GM12878 (cell line): ENCODE measurements at regions not wholly inside any gene's neighbourhood (a gene's known extent, or its start where the extent isn't known, plus 50 kb on each side); places are given as distances from the start of the nearest gene placed in this dataset.

ENCODE experiments used
- ATAC-seq: fragments of 200-7000 bp; cut with Tn5 transposase; 3 replicates; pipeline ENCODE4 v1.9.1; 2020; ENCODE audit warnings: mild to moderate bottlenecking, moderate library complexity
- BruUV-seq: library from RNA; stranded (reverse); fragments of 400-500 nt; replicated peaks from 2 replicates; lab custom pipeline; 2021; lab: Mats Ljungman, UMichigan
- CTCF ChIA-PET: fragments of 300-600 bp; sonication (Branson Sonifier 250); formaldehyde crosslinking; extraction: SDS; loops from one replicate; lab custom pipeline; 2021; ENCODE audit warnings: inconsistent platforms; lab: Yijun Ruan, JAX
- POLR2A ChIA-PET: fragments of 350-600 bp; formaldehyde crosslinking; extraction: SDS; loops from one replicate; lab custom pipeline; 2021; ENCODE audit warnings: inconsistent platforms; lab: Charles Lee
- RAD21 ChIA-PET: fragments of 300-600 bp; sonication (Branson Sonifier 250); formaldehyde crosslinking; loops from one replicate; lab custom pipeline; 2023; ENCODE audit warnings: antibody characterized with exemption; ENCODE audit not compliant: unreplicated experiment; lab: Charles Lee
- SMC1A ChIA-PET: fragments of 300-600 bp; sonication (Branson Sonifier 250); formaldehyde crosslinking; loops from one replicate; lab custom pipeline; 2023; ENCODE audit not compliant: unreplicated experiment, uncharacterized antibody; lab: Charles Lee
- DNase-seq: peaks from one replicate; pipeline ENCODE4 v3.0.0-alpha.2; 2011; ENCODE audit warnings: low read depth, low spot score
- FAIRE-seq: peaks from 3 replicates; lab custom pipeline; 2011; peaks lifted over from hg19 to GRCh38; lab: Jason Lieb, UNC
- H2AFZ ChIP-seq: 2 replicates; pipeline ENCODE4 v1.6.0; 2011; ENCODE audit warnings: low read depth, low read length, control low read depth; ENCODE audit not compliant: control insufficient read depth
- H3K27ac ChIP-seq: 2 replicates; pipeline ENCODE4 v1.5.1; 2011; ENCODE audit warnings: control low read depth; ENCODE audit not compliant: control insufficient read depth, insufficient read depth
- H3K27me3 ChIP-seq, 2 experiments: replicated peaks in 1 of 2; 2 replicates each; pipeline versions ENCODE4 v1.6.0 to v1.6.1; 2011; ENCODE audit warnings: low read length in 1 of 2; ENCODE audit not compliant: control insufficient read depth in 2 of 2, insufficient read depth in 2 of 2
- H3K36me3 ChIP-seq, 2 experiments: 2 replicates each; pipeline ENCODE4 v1.5.1; 2011; ENCODE audit warnings: low read length in 1 of 2; ENCODE audit not compliant: control insufficient read depth in 2 of 2, insufficient read depth in 2 of 2
- H3K4me1 ChIP-seq: 2 replicates; pipeline ENCODE4 v1.6.1; 2011; ENCODE audit warnings: mild to moderate bottlenecking, low read length, moderate library complexity, mixed read lengths; ENCODE audit not compliant: control insufficient read depth, insufficient read depth
- H3K4me2 ChIP-seq: 2 replicates; pipeline ENCODE4 v1.6.0; 2011; ENCODE audit warnings: control low read depth; ENCODE audit not compliant: control insufficient read depth, insufficient read depth
- H3K4me3 ChIP-seq: fragments of 200-600 bp; sonication (generic); 2 replicates; pipeline ENCODE4 v1.5.1; 2016
- H3K79me2 ChIP-seq: 2 replicates; pipeline ENCODE4 v1.6.0; 2011; ENCODE audit warnings: low read length; ENCODE audit not compliant: control insufficient read depth, insufficient read depth
- H3K9ac ChIP-seq: 2 replicates; pipeline ENCODE4 v1.8.0; 2011; ENCODE audit warnings: low read length, control low read depth, mixed read lengths; ENCODE audit not compliant: control insufficient read depth, insufficient read depth
- H3K9me3 ChIP-seq: replicated peaks from 3 replicates; pipeline ENCODE4 v1.5.1; 2011; ENCODE audit warnings: mild to moderate bottlenecking, low read length; ENCODE audit not compliant: control insufficient read depth, insufficient read depth
- H4K20me1 ChIP-seq: 2 replicates; pipeline ENCODE4 v1.6.0; 2011; ENCODE audit not compliant: control insufficient read depth, insufficient read depth
- BHLHE40 ChIP-seq, 2 experiments: fragments of 450-650 bp in 1 of 2; IDR thresholded peaks; 2 replicates each; pipeline ENCODE4 v1.6.1; 2011 to 2017; ENCODE audit warnings: low read depth in 2 of 2, borderline replicate concordance in 1 of 2, improper control_type of control experiment in 1 of 2, low read length in 1 of 2, mild to moderate bottlenecking in 1 of 2
- KLF5 ChIP-seq: fragments of 450-650 bp; IDR thresholded peaks from 2 replicates; pipeline ENCODE4 v1.6.1; 2014; ENCODE audit warnings: mild to moderate bottlenecking; ENCODE audit not compliant: partially characterized antibody
- LARP7 ChIP-seq: fragments of 450-650 bp; IDR thresholded peaks from 2 replicates; pipeline ENCODE4 v1.6.1; 2017; ENCODE audit warnings: mild to moderate bottlenecking
- MYB ChIP-seq: fragments of 150-350 bp; IDR thresholded peaks from 2 replicates; pipeline ENCODE4 v1.6.1; 2014; ENCODE audit warnings: mild to moderate bottlenecking, low read depth, low read length, borderline replicate concordance
- SMAD5 ChIP-seq: IDR thresholded peaks from 2 replicates; pipeline ENCODE4 v1.6.1; 2016; ENCODE audit warnings: antibody characterized with exemption, low read depth
- ZZZ3 ChIP-seq: IDR thresholded peaks from 2 replicates; pipeline ENCODE4 v1.6.1; 2011; ENCODE audit warnings: low read depth; ENCODE audit not compliant: control insufficient read depth, insufficient read length
- WGBS: methylation state at CpG from one replicate; pipeline ENCODE4 v1.1.6; 2016; ENCODE audit warnings: low lambda C conversion rate; ENCODE audit not compliant: insufficient replicate concordance, insufficient coverage; ENCODE audit errors: missing lambda C conversion rate; 5-methylcytosine and 5-hydroxymethylcytosine counted together
- in situ Hi-C: fragments of 300-500 bp; cut with MboI; formaldehyde crosslinking; loops from 9 replicates; pipeline ENCODE4 v1.14.3; 2018; ENCODE audit warnings: mixed read lengths
- intact Hi-C: fragments of 100-400 bp; cut with micrococcal nuclease; formaldehyde crosslinking; loops from one replicate; pipeline ENCODE4 v1.14.2; 2022; ENCODE audit not compliant: unreplicated experiment

- no TSS peak for BruUV-seq
- CTCF ChIA-PET = no interaction called here
- ATAC-seq = no peak
Measured at GRCh38 chr20:39152126-39152525, 190.0 kb downstream of the DHX35 start.

GRCh38 chr20:39150501-39150900, 188.4 kb downstream of the DHX35 start:
- no peak overlapping the region for H3K4me3 ChIP-seq
- H3K36me3 ChIP-seq = no peaks in the 10 kb centered on the region
- H3K4me2 ChIP-seq = no peak overlapping the region
- H3K79me2 ChIP-seq = no peaks in the 10 kb centered on the region
- in situ Hi-C loops (no loop called here), intact Hi-C loops (no loop called here)
- ATAC-seq (no peak), DNase-seq (no peak), FAIRE-seq (no peak)
- BruUV-seq = no TSS peak
- H3K27ac ChIP-seq = no peak overlapping the region
- WGBS = 31% methylated on average over 13 of the region's 13 CpGs
- H3K9ac ChIP-seq = no peak overlapping the region
- TF ChIP-seq MYB (no peak), ZZZ3 (no peak), BHLHE40 (IDR thresholded peaks at IDR 0.05; ENCODE audit: borderline replicate concordance in 1 of 2, low read depth in 2 of 2, low read length in 1 of 2) (no peak)
- H4K20me1 ChIP-seq = no peaks in the 10 kb centered on the region
- ChIA-PET RAD21 (no interaction called here), SMC1A (no interaction called here), POLR2A (interaction anchor here (0.6 kb wide), 1 partner anchor 359 kb away, joined by 3 read pairs; no protein-coding TSS in a partner anchor), CTCF (no interaction called here)
- no peaks in the 10 kb centered on the region for H3K4me1 ChIP-seq
- no peaks in the 10 kb centered on the region; a peak in 2 of 4 replicates for H3K27me3 ChIP-seq
- no peak overlapping the region for H2AFZ ChIP-seq
- H3K9me3 ChIP-seq = no peaks in the 10 kb centered on the region

More at GRCh38 chr20:39152126-39152525, 190.0 kb downstream of the DHX35 start:
- no peak for DNase-seq
- TF ChIP-seq SMAD5 (no peak), LARP7 (no peak), KLF5 (no peak)
- H3K36me3 ChIP-seq = no peaks in the 10 kb centered on the region
- POLR2A ChIA-PET = no interaction called here
- RAD21 ChIA-PET = no interaction called here
- no peak overlapping the region for H3K27ac ChIP-seq
- 44% methylated on average over 4 of the region's 4 CpGs for WGBS
- SMC1A ChIA-PET = no interaction called here
- H3K9me3 ChIP-seq = no peaks in the 10 kb centered on the region
- FAIRE-seq = no peak
- H3K4me3 ChIP-seq = no peak overlapping the region
- no peak overlapping the region for H3K9ac ChIP-seq
- H4K20me1 ChIP-seq = no peaks in the 10 kb centered on the region
- in situ Hi-C loops = no loop called here
- no peak overlapping the region for H2AFZ ChIP-seq
- no peaks in the 10 kb centered on the region for H3K4me1 ChIP-seq
- intact Hi-C loops = no loop called here
- H3K4me2 ChIP-seq = no peak overlapping the region
- H3K27me3 ChIP-seq = peaks cover 0 to 2% of the 10 kb centered on the region in 2 experiments; a peak in 2 of 4 replicates
- H3K79me2 ChIP-seq = no peaks in the 10 kb centered on the region
